ENCODE measurements at regions not wholly inside any gene's neighbourhood (a gene's known extent, or its start where the extent isn't known, plus 50 kb on each side); places are given as distances from the start of the nearest gene placed in this dataset.

- CTCF ChIA-PET: no interaction called here
- Histone ChIP-seq H3K36me3 (ENCODE audit: control insufficient read depth in 1 of 2, insufficient read depth in 2 of 2, low read length in 2 of 2) (no peaks in the 10 kb centered on the region), H3K9ac (ENCODE audit: low read length) (no peak overlapping the region), H3K4me1 (ENCODE audit: control insufficient read depth in 1 of 2, insufficient read depth in 2 of 2, low read length in 2 of 2) (no peaks in the 10 kb centered on the region), H3K4me2 (ENCODE audit: low read length) (no peak overlapping the region), H3K9me3 (ENCODE audit: control insufficient read depth in 1 of 2, insufficient read depth in 1 of 2, low read depth in 1 of 2, low read length in 2 of 2) (no peaks in the 10 kb centered on the region), H3K9me2 (ENCODE audit: insufficient read depth) (no peaks in the 10 kb centered on the region), H3K4me3 (replicated peaks in 1 of 2; ENCODE audit: low read depth in 1 of 2, low read length in 2 of 2) (no peak overlapping the region), H2AFZ (ENCODE audit: low read depth, low read length, poor library complexity, severe bottlenecking) (no peak overlapping the region), H3K27ac (ENCODE audit: low read depth, low read length) (no peak overlapping the region), H3K79me2 (ENCODE audit: insufficient read depth, low read length) (no peaks in the 10 kb centered on the region), H3K27me3 (ENCODE audit: insufficient read depth, low read length) (no peaks in the 10 kb centered on the region), H4K20me1 (ENCODE audit: insufficient read depth) (no peaks in the 10 kb centered on the region)
- RAD21 ChIA-PET (ENCODE audit: low non-redundant PET in 1 of 2, low total read pairs in 2 of 2, uncharacterized antibody in 2 of 2, unreplicated experiment in 2 of 2): no interaction called here
- no TSS peak for BruUV-seq (replicated peaks)
- ATAC-seq (no peak), DNase-seq (ENCODE audit: low read depth, low spot score) (no peak)
- intact Hi-C loops (cut with micrococcal nuclease): no loop called here
- no peak for TF ChIP-seq SRF (IDR thresholded peaks at IDR 0.05; ENCODE audit: low read depth)
- TF ChIP-seq REST (IDR thresholded peaks at IDR 0.05; ENCODE audit: low read depth): no peak
- no peak for TF ChIP-seq RAD21 (IDR thresholded peaks at IDR 0.05; ENCODE audit: low read depth)
- no peak for TF ChIP-seq SIN3A (IDR thresholded peaks at IDR 0.05; ENCODE audit: low read depth)
- TF ChIP-seq CBX3 (IDR thresholded peaks at IDR 0.05; ENCODE audit: low read depth): no peak
- TF ChIP-seq ELF1 (IDR thresholded peaks at IDR 0.05; ENCODE audit: borderline replicate concordance, low read depth): no peak
- no peak for TF ChIP-seq MAX (IDR thresholded peaks at IDR 0.05)
- no peak for TF ChIP-seq CTCF (IDR thresholded peaks at IDR 0.05 in 2 of 3, conservative IDR thresholded peaks at IDR 0.05 in 1 of 3; ENCODE audit: borderline replicate concordance in 1 of 3, insufficient read depth in 1 of 3, low read depth in 2 of 3, low read length in 2 of 3)
- TF ChIP-seq CEBPB (IDR thresholded peaks at IDR 0.05; ENCODE audit: low read depth): no peak
- TF ChIP-seq JUND (IDR thresholded peaks at IDR 0.05): no peak
- POLR2A ChIA-PET: no interaction called here
Observed at GRCh38 chr2:196479350-196479749, 160.2 kb upstream of the CCDC150 start.

All from HCT116 (cell line).